Activated T-cell treated with anti-CD3 and anti-CD28 coated beads, Interleukin-2, amount 50 U/mL, for 1 hour (primary cell): ENCODE measurements at regions not wholly inside any gene's neighbourhood (a gene's known extent, or its start where the extent isn't known, plus 50 kb on each side); places are given as distances from the start of the nearest gene placed in this dataset.

Source experiments
- DNase-seq: peaks from one replicate; pipeline ENCODE4 v3.0.0-alpha.2; 2020

DNA sequence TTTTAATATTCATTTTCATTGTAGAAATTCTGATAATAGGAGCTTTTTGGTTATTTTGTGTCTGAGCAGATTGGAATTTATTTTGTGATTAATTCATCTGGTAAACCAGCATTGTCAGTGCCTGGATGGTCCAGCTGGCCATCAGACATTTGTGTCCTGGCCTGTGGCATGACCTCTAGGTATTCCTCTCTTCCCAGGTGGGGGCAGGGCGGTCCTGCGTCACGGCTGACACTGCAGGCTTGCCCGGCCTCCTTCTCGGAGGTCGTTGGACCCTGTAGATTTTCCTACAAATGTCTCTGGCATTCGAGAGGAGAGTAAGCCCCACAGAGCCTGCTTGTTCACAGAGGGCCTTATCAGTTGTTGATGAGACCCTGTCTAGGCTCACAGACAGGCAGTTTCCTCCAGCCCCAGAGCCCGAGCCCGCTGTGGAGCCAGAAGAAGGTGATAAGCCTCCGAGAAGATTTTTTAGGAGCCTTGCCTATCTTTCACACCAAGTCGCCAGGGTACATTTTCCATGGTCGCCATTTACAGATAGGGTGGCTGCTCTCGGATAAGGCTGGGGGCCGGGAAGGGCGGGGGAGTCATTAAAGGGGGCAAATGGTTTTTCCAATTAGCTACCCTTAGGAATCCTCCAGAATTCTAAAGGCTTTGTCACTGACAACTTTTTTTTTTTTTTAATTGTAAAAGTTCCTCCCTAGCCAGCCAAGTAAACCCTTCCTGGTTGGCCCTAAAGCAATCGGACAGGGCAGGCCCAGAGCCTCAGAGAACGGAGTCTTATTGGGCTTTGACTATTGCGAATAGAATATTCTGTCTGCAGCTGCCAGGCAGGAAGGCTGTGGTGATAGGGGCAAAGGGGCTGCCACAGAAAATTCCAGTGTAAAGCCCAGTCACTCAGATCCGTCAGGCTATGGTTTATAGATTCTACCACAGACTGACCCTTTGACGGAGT, 78.1 kb upstream of the TBX20 start:
- DNase-seq, result no peak

DNA sequence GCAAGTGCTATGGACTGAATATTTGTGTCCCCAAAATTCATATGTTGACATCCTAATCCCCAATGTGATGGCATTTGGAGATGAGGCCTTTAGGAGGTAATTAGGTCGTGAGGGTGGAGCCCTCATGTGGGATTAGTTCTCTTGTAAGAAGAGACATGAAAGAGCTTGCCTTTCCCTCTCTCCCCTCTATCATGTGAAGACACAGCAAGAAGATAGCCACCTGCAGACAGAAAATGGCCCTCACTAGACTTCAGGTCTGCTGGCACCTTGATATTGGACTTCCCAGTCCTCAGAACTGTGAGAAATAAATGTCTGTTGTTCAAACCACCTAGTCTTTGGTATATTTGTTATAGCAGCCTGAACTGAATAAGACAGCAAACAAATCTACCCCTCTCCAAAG, 75.1 kb upstream of the TBX20 start:
- DNase-seq, result no peak

DNA sequence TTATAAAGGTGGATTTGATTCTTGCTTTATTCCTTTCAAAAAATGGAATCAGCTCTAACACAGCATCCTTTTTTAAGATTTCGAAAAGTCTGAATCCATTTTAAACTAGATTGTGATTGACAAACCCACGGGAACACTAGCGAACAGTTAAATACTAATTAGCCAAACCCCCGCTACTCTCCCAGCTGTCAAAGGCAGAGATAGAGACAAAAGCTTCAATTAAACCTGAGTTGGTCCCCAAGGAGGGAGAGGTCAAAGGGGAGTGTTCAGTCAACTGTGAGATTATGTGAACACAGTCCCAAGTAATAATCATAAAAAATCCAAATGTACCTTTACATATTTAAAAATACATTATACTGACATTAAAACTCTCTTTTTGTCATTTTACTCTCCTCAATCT, 65.7 kb upstream of the TBX20 start:
- no peak for DNase-seq

DNA sequence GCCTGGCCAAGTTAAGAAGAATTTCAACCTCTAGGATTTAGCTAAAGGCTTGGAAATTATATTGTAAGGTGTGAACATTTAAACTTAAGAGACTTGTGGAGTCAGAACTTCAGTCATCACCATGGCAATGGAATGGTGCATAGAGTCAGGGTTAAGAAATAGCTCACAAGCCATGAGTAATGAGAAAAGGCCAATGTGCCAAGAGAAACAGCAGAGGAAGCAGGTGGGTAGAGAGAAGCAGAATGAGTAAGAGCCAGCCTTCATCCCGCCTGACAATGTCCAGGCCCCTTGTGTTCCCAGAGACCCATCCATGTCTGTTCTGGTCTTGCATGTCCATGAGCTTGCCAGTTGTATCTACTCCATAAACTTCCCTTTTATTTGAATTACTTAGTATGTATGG, 62.6 kb upstream of the TBX20 start:
- no peak for DNase-seq

DNA sequence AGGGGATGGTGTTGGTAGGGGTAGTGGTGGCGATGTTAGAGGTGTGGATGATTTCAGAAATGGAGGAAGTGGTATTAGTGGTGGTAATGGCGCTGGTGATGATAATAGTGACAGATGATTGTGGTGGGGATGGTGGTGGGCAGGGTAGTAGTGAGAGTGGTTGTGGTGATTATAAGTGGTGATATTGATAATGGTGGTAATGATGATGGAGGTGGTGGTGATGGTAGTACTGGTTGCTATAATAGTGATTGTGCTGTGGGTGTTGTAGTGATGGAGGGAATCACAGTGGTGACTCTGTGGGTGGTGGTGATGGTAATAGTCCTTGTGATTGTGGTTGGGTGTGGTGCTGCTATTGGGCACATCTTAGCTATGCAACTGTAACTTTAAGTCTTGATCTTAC, 61.6 kb upstream of the TBX20 start:
- no peak for DNase-seq

DNA sequence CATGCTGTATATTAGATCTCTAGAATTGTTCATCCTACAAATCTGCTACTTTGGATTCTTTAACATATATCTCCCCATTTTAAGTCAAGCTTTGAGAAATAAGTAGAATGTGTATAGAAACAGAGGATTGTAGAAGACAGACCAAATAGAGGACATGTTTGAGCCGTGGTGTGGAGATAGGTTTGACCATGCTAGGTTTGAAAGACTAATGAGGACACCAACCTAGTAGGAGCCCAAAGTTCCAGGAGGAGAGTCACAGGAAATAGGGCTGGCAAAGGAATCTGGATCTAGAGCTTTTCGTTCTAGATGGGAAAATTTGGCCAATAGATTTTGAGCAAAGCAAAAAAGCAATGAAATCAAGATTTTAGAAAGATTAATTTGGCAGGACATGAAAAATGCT, 60.5 kb upstream of the TBX20 start:
- no peak for DNase-seq

DNA sequence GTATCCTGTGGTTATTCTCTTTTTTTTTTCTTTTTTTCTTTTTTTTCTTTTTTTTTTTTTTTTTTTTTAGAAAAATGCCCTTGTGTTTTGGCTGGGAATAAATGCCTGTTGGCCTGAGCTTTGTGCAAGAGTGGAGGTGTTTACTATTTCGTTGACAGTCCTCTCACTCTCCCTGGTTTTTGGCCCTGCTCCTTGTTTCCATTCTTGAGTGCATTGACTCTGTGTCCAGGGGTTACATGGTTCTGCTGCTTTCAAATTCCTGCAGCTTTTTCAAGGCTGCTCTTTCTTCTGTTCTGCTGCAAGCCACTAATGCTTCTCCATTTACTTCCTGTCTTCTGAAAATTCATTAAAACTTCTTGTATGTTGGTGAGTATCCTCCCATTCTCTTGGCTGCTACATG, 59.7 kb upstream of the TBX20 start:
- no peak for DNase-seq
